SK-N-DZ (cell line): ENCODE measurements at regions not wholly inside any gene's neighbourhood (a gene's known extent, or its start where the extent isn't known, plus 50 kb on each side); places are given as distances from the start of the nearest gene placed in this dataset.

ENCODE experiments used
- DNase-seq: peaks from one replicate; pipeline ENCODE4 v3.0.0-alpha.2; 2015; ENCODE audit warnings: low spot score

DNA sequence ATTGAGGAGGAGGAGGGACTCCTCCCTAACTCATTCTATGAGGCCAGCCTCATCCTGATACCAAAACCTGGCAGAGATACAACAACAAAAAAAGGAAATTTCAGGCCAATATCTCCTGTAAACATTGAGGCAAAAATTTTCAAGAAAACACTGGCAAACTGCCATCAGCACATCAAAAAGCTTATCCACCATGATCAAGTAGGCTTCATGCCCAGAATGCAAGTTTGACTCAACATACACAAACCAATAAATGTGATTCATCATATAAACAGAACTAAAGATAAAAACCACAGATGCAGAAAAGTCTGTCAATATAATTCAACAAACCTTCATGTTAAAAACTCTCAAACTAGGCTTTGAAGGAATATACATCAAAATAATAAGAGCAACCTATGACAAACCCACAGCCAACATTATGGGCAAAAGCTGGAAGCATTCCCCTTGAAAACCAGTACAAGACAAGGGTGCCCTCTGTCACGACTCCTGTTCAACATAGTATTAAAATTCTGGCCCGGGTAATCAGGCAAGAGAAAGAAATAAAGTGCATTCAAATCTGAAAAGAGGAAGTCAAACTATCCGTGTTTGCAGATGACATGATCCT lies 1014.3 kb downstream of the CBLN2 start:
- DNase-seq: no peak

DNA sequence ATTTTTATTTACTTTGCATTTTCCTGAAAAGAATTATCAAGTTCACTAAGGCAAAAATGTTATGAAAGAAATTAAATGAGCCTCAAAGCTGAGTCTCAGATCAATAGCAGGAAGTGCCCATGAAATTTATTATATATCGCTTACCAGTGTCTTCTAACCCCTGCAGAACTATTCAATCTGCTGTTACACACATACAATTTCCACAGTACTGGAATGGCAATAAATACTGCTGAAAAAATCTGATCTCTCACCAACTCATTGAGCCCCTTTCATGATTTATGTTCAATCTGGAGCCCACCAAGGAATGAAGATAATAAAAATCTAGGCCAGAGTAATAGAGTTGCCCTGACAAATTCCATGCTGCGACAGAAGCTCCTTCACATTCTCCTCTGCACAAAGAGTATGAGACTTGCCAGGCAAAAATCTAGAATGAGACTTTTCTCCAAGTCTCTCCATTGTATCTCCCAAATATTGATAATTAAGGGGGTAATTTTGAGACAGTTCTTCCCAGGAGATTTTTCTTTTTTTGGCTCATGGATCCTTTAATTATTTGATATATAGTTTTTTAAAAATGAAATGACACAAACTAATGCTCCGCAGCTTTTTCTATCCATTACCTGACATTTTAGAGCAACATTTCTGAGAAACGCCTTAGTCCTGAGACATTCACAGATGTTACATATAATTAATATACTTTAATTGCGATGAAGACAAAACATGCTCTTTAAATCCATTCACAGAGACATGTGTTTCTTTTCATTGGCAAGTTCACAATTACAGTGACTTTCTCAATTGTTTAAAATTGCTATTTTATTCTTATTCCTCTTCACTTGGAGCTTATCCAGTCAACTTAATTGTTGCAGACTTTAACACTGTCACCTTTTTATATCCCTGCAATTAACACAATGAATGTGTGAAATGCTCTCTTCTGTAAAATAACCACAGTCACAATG lies 1020.4 kb downstream of the CBLN2 start:
- no peak for DNase-seq

DNA sequence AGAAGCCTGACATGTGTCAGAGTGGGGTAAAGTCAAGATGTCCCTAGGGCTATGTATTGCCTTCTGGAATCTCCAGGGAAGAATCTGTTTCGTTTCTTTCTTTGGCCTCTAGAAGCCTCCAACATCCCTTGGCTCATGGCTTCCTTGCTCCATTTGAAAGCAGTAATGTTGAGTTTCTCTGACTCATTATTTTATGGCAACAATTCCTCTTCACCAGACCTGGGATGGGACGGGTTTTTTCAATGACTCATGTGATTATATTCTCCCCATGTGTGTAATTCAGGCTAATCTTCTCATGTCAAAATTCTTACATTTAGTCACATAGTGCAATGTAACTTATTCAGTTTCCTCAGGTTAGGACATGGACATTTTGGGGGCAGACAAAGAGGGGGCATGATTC lies 1038.6 kb downstream of the CBLN2 start:
- DNase-seq: no peak

DNA sequence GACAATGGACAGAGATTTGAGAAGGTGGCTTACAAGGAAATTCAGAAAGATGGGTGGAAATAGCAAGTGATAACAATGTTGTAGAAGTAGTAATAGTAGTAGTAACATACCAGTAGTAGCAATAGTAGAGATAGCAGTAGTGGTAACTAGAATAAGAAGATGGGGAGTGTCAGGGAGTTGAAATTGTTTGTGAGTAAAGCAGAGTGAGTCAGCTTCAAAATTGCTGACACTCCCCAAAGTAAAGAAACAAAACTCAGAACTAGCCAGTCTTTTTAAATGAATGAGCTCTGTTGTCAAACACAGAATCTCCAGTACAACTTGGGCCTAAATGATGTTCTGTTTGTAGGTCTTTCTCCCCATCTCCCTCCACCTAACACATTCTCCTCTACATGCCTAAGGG lies 1040.9 kb downstream of the CBLN2 start:
- DNase-seq: no peak

DNA sequence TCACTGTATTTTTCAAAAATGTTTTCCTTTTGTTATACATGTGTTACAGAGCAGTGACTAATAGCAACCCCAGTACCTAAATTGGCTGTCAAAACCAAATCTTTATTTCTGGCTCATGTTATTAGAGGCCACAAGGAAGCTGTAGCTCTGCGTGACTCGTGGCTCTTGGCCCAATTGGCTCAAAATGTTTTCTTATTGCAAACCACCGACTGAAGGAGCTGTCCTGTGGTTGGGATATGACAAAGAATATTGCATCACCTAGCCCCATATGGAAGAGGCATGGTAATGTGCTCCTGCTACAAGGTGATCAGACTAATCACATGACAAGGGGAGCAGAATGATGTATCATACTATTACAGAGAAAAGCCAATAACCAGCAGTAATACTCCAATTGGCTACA lies 1058.5 kb downstream of the CBLN2 start:
- no peak for DNase-seq

DNA sequence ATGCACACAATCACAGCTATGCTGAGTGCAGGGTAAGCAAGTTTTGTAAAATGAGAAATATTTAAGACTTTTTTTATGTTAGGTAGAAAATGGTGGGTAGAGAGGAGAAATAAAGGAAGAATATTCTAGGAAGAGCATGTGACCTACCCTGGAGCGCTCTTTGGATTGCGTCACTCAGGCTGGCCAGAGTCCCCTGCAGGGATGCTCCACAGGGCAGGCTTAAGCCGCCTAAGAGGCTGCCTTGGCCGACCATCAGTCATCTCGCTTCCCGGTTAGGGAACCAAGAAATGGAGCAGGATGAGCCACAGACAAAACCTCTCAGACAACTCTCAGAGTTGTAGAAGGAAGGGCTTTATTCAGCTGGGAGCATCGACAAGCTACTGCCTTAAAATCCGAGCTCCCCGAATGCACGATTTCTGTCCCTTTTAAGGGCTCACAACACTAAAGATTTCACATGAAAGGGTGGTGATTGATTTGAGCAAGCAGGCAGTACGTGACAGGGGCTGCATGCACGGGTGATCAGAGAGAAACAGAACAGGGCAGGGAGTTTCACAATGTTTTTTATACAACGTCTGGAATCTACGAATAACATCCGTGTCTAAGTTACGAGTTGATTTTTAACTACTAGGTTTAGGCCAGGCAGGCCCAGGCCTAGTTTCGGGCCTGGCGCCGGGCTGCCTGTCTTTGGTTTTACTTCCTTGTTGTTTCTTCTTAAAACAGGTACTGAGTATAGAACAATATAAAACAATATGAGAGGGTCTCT lies 1072.0 kb downstream of the CBLN2 start:
- DNase-seq: no peak

DNA sequence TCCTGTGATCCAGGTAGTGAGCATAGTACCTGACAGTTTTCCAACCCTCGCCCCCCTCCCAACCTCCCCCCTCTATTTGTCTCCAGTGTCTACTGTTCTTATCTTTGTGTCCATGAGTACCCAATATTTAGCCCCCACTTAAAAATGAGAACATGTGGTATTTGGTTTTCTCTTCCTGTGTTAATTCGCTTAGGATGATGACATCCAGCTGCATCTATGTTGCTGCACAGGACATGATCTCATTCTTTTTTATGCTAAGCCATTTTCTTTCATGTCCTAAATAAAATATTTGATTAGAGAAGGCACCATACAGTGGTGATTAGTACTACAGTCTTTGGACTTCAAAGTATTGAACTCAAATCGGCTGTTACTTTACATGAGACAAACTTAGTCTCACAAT lies 1087.9 kb downstream of the CBLN2 start:
- no peak for DNase-seq

DNA sequence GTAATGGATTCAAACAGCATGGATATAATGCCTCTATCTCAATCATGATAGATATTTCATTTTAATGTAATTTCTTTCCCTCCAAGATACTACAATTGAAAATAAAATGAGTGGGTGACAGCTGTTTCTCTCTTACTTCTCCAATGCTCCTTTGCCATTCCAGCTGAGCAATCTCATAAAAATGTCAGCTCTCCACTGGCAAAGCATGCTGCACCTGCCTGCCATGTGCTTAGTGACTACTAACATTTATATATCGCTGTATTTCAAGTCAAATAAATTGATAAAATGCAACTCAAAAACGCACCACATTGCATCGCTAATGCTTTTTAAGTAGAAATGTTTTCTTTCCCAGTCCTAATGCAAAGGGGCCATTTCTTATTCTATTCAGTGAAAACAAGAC lies 1093.9 kb downstream of the CBLN2 start:
- no peak for DNase-seq

DNA sequence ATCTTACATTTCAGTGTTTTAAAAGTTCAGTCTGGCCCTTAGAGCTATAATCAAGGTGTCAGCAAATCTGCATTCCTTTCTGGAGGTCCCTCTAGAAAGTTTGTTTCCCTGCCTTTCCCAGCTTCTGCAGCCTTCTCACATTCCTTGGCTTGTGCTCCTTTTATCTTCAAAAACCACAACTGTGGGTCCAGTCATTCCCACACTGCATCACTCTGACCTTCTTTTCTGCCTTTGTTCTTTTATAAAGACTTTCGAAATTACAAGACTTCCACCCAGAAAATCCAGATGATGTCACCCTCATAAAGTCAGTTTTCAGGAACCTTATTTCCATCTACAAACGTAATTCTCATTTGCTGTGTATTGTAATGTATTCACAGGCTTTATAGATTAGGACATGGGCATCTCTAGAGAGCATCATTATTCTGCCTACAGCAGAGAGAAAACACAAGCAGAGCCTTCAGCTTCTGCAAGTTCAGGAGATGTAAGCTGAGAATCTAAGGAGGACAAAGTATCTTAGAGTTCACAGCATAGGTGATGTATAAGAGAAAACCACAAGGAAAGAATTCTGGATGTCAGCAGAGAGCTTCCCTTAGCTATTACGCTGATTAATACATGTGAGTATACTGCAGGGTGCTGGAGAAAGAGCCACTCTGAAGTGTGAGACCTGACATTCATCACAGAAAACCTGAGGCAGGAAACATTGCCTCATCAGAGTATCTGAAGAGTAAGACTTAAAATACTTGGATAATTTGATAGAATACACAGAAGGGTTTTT lies 1100.2 kb downstream of the CBLN2 start:
- DNase-seq: no peak

DNA sequence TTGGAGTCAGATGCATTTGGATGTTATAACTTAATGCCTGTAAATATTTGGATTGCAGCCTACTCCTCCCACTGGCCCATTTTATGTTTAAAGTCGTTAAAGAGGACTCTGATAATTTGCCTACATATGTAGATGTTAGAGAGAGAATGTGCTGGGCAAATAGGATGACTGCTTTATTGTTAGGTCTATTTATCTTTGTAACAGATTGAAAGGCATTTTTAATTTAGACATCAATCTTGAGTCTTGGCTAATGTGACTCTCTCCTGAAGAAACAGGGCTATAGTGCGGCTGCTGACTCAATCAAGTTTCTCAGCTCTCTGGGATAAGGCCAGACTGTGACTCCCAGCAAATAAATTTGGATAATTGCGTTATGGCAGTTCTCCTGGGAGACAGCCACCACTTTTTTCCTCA lies 1101.4 kb downstream of the CBLN2 start:
- DNase-seq: peak; percentile 54

DNA sequence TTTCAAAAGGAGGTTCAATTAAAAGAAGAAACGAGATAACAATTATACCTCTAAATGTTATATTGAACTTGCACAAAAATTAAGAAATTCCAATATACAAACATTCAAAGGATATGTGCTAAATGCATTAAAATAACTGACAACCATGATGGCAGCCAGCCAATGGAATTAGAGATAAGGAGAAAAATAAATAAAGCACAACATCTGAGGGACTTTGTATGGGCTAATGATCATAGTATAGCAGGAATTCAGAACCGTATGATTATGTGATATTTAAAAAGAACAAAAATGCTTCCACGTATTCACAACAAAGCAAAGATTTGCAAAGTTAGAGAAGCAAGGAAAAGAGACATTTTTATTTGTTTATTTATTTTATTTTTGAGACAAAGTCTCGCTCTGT lies 1103.0 kb downstream of the CBLN2 start:
- DNase-seq: no peak

DNA sequence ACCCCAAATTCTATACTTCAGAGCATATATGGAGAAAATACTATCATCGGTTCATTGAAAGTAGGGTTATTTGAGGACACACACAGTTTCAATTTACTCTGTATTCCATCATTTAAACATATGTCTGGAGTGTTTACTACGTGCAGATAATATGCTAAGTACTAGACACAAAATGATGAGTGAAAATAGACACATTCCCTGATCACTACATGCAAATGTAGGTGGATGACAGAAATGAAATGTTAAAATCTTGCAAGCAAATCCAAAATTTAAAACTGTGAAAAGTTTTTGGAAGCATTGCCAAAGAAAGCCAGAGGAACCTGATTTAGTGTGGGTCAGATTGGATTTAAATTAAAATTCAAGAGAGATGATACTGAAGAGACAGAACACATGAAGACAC lies 1106.6 kb downstream of the CBLN2 start:
- DNase-seq: no peak

DNA sequence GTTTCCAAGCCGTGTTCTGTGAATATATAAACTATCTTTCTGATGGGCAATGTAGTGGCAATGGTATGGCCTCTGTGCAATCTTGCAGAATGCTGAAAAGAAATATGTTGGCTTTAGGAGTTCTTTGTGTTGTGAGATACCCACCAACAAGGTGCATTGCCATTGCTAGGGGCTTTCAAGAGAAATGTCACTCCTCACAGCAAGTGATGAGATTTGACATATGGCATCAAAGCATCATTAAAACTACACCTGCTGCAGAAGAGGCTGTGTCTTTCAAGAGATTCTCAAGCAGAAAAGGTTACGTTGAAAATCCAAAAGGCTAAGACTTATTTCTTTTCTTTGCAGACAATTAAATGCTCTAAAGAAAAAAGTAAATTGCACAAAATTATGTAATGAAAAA lies 1110.8 kb downstream of the CBLN2 start:
- no peak for DNase-seq

DNA sequence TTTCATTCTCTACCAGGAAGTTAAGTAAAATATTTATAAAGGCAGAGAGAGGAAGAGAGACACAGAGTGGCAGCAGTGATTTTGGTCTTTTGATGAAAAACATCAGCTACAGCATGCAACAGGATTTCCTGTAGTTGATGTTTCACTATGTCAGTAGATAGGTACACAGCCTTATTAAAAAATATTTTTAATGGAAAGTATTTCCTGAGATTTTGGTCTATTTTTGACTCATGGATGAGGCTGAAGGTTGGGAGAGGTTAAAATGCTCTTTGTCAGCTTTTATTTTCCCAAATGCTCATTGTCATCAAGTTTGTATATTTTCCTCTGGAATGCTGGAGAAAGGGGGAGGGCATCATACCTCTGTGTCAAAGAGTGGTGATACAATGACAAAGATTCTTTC lies 1112.5 kb downstream of the CBLN2 start:
- no peak for DNase-seq

DNA sequence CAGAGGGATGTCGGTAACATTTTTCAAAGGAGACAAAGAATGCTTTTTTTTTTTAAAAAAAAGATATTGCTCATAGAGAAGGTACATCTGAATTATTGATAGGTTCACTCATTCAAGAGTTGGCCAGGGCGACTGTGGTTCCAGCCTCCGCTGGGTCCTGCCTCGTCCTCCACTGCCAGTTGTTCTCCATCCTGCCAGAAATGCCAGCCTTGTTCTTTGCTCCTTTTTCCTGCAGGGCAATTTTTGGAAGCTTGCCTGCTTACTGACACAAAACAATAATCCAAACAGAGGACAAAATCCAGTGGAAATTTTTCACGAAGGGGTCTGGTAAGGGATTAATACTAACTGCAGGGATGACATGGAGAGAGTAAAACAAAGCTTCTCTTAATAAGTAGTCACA lies 1113.0 kb downstream of the CBLN2 start:
- DNase-seq: no peak

DNA sequence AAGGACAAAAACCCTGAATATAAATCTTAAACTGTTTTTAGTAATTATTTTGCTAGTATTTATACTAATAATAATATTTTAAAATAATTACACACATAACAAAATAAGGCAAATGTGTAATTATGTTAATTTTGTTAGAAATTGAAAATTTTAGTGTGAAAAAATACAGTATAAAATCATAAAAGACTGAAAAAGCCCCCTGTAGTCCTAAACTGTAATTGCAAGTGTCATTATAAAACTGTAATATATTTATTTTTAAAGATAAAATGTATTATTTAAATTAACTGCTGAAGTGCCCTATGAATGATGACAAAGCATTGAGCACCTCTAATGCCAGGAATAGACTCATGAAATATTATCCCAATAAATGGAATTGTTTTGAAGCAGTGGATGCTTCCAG lies 1117.7 kb downstream of the CBLN2 start:
- no peak for DNase-seq

DNA sequence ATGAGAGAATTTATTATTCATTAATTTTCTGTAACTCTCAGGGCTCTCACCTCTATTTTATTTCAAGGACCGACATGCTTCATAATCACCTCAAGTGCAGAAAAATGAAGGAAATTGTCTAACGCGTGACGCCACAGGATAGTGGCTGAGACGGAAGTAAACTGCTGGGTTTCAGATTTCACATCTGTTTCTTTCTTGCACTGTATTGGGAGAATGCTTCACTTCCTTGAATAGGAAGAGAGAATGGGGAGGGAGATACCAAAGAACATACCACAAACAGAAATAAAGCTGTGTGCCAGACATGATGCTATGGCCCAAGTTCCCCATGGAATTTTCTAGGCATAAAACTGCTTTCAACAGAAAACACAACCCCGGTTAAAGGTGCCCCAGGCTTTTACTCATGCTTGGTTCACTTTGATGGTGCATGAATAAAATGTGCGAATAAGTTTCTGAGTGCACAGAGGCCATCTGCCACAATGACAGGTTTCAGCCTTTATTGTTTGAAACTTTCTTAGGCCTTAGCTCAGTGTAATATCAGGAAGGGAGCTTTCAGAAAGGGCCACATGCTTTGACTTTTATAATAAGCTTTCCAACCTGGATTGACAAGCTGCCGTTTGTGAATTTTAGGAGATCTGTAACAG lies 1116.4 kb downstream of the SOCS6 start:
- DNase-seq: no peak

DNA sequence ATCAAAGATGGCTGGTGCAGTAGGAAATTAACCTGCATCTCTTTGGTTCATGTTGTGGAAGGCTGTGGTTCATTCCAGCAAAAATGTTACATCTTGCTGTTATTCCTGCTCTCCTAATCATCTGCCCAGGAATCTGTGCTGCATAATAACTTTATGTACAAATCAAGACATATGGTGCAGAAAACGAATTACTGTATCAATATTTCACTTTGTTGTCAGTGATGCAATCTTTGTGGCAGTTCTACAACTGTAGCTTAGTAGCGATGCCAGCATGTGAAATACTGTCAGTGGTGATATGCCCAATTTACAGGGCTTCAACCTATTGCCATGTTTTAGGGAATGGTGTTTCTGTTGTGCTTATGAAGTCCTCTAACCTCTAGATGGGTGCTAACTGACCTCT lies 1114.7 kb downstream of the SOCS6 start:
- no peak for DNase-seq

DNA sequence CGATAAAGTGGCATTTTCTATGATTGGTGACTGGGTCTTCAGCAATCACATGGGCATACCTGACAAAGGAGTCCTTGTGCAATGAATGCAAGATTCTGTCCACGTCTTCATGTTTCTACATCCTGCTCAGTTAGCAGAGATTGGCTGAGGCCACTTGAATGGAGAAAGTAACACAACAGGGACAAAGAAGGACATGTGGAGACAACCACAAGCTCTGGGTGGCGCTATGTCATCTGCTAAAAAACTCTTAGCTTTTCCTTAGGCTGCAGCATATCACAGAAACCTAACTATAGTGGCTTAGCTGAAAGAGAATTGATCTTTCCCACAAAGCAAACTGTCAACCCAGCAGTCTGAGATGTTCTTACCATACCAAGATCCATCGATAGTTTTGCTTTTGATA lies 1109.7 kb downstream of the SOCS6 start:
- DNase-seq: peak; percentile 6

DNA sequence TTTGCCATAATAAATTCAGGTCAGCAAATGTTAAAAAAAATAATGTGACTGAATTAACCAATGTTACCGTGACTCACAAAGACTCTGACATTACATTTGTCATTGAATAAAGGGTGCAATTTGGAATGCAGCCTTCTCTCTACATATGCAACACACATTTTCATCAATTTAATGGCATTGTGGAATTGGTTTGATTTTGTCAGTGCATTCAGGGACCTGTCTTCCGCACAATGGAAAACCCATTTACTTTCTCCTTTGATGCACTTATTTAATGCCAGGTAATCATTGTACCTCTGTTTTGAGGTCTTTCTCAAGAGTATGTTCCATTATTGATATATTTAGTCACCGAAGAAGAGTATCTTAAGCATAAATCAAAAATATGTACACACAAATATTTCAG lies 1099.3 kb downstream of the SOCS6 start:
- no peak for DNase-seq

DNA sequence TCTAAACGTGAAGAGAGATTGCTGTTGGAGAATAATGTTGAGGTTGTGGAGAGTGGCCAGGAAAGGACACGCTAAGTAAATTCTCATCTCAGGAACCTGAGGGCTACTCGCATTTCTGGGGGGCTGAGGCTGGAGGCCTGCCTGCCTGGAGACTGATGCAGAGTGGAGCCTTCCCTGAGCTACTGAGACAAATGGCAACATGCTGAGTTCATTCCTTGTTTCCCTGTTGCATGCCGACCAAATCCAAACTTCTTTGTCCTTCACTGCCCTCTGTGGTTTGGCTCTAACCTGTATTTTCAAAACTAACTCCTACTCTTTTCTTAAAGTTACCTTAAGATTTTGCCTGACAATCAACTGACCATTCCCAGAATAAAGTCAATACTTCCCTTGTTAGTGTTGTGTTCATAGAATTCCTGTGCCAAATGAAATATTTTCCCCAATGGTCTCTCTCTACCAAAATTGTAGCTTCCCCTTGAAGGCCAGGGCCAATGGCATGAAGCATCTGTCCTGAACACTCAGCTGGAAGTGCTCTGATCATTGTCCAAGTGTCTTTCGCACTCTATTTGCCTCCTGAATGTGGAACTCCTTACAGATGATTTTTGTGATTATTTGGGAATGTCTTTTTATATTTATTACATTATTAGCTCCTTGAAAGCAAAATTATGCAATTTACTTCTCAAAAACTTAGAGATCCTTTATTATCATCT lies 1085.6 kb downstream of the SOCS6 start:
- no peak for DNase-seq
